SK-N-SH treated with all-trans-retinoic acid at 6 μM for 48 hours (cell line): ENCODE measurements at regions not wholly inside any gene's neighbourhood (a gene's known extent, or its start where the extent isn't known, plus 50 kb on each side); places are given as distances from the start of the nearest gene placed in this dataset.

Source experiments
- ATAC-seq: fragments of 200-7000 bp; cut with Tn5 transposase; 3 replicates; pipeline ENCODE4 v1.9.1; 2020; ENCODE audit warnings: mild to moderate bottlenecking, moderate library complexity
- ARNTL ChIP-seq: fragments of 450-650 bp; formaldehyde crosslinking; IDR thresholded peaks from 2 replicates; pipeline ENCODE4 v1.5.0; 2020; ENCODE audit warnings: low read depth, mild to moderate bottlenecking, moderate library complexity, borderline replicate concordance
- BACH2 ChIP-seq: fragments of 250-450 bp; sonication (Bioruptor Pico); IDR thresholded peaks from 2 replicates; pipeline ENCODE4 v1.9.0; 2021; ENCODE audit warnings: mild to moderate bottlenecking, borderline replicate concordance
- CREB5 ChIP-seq: fragments of 250-450 bp; sonication (Bioruptor Pico); IDR thresholded peaks from 2 replicates; pipeline ENCODE4 v1.5.1; 2020; ENCODE audit warnings: low read depth, mild to moderate bottlenecking, moderate library complexity
- CSRNP3 ChIP-seq: fragments of 250-450 bp; sonication (Bioruptor Pico); IDR thresholded peaks from 2 replicates; pipeline ENCODE4 v1.5.1; 2021; ENCODE audit warnings: mild to moderate bottlenecking, moderate library complexity
- GLIS3 ChIP-seq: fragments of 250-450 bp; sonication (Bioruptor Pico); IDR thresholded peaks from 2 replicates; pipeline ENCODE4 v1.5.0; 2020; ENCODE audit warnings: mild to moderate bottlenecking, moderate library complexity
- ISL1 ChIP-seq: fragments of 250-450 bp; sonication (Bioruptor Pico); IDR thresholded peaks from 2 replicates; pipeline ENCODE4 v2.1.2; 2022; ENCODE audit warnings: mild to moderate bottlenecking, moderate library complexity
- OSR1 ChIP-seq: fragments of 250-450 bp; sonication (Bioruptor Pico); IDR thresholded peaks from 2 replicates; pipeline ENCODE4 v1.8.0; 2022; ENCODE audit warnings: moderate library complexity, mild to moderate bottlenecking, inconsistent platforms
- PATZ1 ChIP-seq: fragments of 250-450 bp; sonication (Bioruptor Pico); IDR thresholded peaks from 2 replicates; pipeline ENCODE4 v1.8.0; 2020; ENCODE audit warnings: mild to moderate bottlenecking, moderate library complexity, borderline replicate concordance
- POU6F1 ChIP-seq: fragments of 250-450 bp; sonication (Bioruptor Pico); IDR thresholded peaks from 2 replicates; pipeline ENCODE4 v1.8.0; 2021; ENCODE audit warnings: low read depth, mild to moderate bottlenecking, moderate library complexity, borderline replicate concordance
- PPARA ChIP-seq: fragments of 250-450 bp; sonication (Bioruptor Pico); IDR thresholded peaks from 2 replicates; pipeline ENCODE4 v1.5.0; 2020; ENCODE audit warnings: mild to moderate bottlenecking, borderline replicate concordance
- RARB ChIP-seq: fragments of 250-450 bp; sonication (Bioruptor Pico); IDR thresholded peaks from 2 replicates; pipeline ENCODE4 v1.8.0; 2021; ENCODE audit warnings: mild to moderate bottlenecking, moderate library complexity
- TCF4 ChIP-seq: fragments of 250-450 bp; sonication (Bioruptor Pico); IDR thresholded peaks from 2 replicates; pipeline ENCODE4 v1.8.0; 2021; ENCODE audit warnings: mild to moderate bottlenecking, moderate library complexity, borderline replicate concordance
- TOX ChIP-seq: fragments of 250-450 bp; sonication (Bioruptor Pico); IDR thresholded peaks from 2 replicates; pipeline ENCODE4 v1.8.0; 2021; ENCODE audit warnings: mild to moderate bottlenecking, moderate library complexity, borderline replicate concordance
- TSHZ2 ChIP-seq: fragments of 250-450 bp; sonication (Bioruptor Pico); IDR thresholded peaks from 2 replicates; pipeline ENCODE4 v1.5.0; 2020; ENCODE audit warnings: mild to moderate bottlenecking, moderate library complexity
- ZC3H10 ChIP-seq: fragments of 250-450 bp; sonication (Bioruptor Pico); IDR thresholded peaks from 2 replicates; pipeline ENCODE4 v1.5.1; 2021; ENCODE audit warnings: mild to moderate bottlenecking, moderate library complexity
- ZFP3 ChIP-seq: fragments of 250-450 bp; sonication (Bioruptor Pico); IDR thresholded peaks from 2 replicates; pipeline ENCODE4 v1.5.0; 2020; ENCODE audit warnings: mild to moderate bottlenecking, moderate library complexity
- ZNF565 ChIP-seq: fragments of 450-650 bp; formaldehyde crosslinking; conservative IDR thresholded peaks from 2 replicates; pipeline ENCODE4 v1.5.0; 2020; ENCODE audit warnings: low read depth, mild to moderate bottlenecking, moderate library complexity
- ZNF70 ChIP-seq: fragments of 450-650 bp; formaldehyde crosslinking; IDR thresholded peaks from 2 replicates; pipeline ENCODE4 v1.5.0; 2020; ENCODE audit warnings: mild to moderate bottlenecking, moderate library complexity
- ZNF8 ChIP-seq: fragments of 450-650 bp; formaldehyde crosslinking; IDR thresholded peaks from 2 replicates; pipeline ENCODE4 v1.5.0; 2020; ENCODE audit warnings: mild to moderate bottlenecking, moderate library complexity

GRCh38 chr5:62980884-62981283 lies 402.3 kb downstream of the LRRC70 start (continued):
- TF ChIP-seq CSRNP3 (CRISPR knock-in tag): no peak
- no peak for TF ChIP-seq PATZ1 (CRISPR knock-in tag)
- TF ChIP-seq ZC3H10 (CRISPR knock-in tag): no peak
- no peak for TF ChIP-seq ISL1 (CRISPR knock-in tag)
- no peak for TF ChIP-seq ZNF70 (CRISPR knock-in tag)

GRCh38 chr5:62979472-62979871 lies 400.9 kb downstream of the LRRC70 start:
- TF ChIP-seq PATZ1 (CRISPR knock-in tag): no peak
- TF ChIP-seq CREB5 (CRISPR knock-in tag): no peak
- TF ChIP-seq RARB (CRISPR knock-in tag): no peak
- TF ChIP-seq TSHZ2: no peak
- no peak for TF ChIP-seq GLIS3 (CRISPR knock-in tag)
- TF ChIP-seq BACH2 (CRISPR knock-in tag): no peak
- TF ChIP-seq TOX (CRISPR knock-in tag): no peak
- no peak for TF ChIP-seq ZNF8
- TF ChIP-seq OSR1 (CRISPR knock-in tag): no peak
- no peak for TF ChIP-seq TCF4 (CRISPR knock-in tag)
- TF ChIP-seq ZNF70 (CRISPR knock-in tag): no peak
- no peak for TF ChIP-seq PPARA
- TF ChIP-seq ZNF565: no peak
- TF ChIP-seq CSRNP3 (CRISPR knock-in tag): no peak
- TF ChIP-seq ARNTL (CRISPR knock-in tag): no peak
- no peak for TF ChIP-seq POU6F1
- no peak for TF ChIP-seq ZFP3 (CRISPR knock-in tag)
- TF ChIP-seq ISL1 (CRISPR knock-in tag): no peak
- no peak for TF ChIP-seq ZC3H10 (CRISPR knock-in tag)

More at GRCh38 chr5:62979472-62979871, 400.9 kb downstream of the LRRC70 start:
- ATAC-seq: no peak
